PC-9 (cell line): ENCODE measurements at regions not wholly inside any gene's neighbourhood (a gene's known extent, or its start where the extent isn't known, plus 50 kb on each side); places are given as distances from the start of the nearest gene placed in this dataset.
A peak's percentile ranks its signal among the peaks of the same experiment; 100 is the strongest.

Experiments used
- BruUV-seq: library from RNA; stranded (reverse); fragments of 400-500 nt; replicated peaks from 2 replicates; lab custom pipeline; 2021; lab: Mats Ljungman, UMichigan
- CTCF ChIA-PET: fragments of 300-600 bp; sonication (Branson Sonifier 250); formaldehyde crosslinking; loops from one replicate; lab custom pipeline; 2022; ENCODE audit warnings: antibody characterized with exemption; lab: Charles Lee
- POLR2A ChIA-PET: fragments of 300-600 bp; sonication (Branson Sonifier 250); formaldehyde crosslinking; loops from one replicate; lab custom pipeline; 2022; ENCODE audit warnings: antibody characterized with exemption; ENCODE audit not compliant: unreplicated experiment; lab: Charles Lee
- DNase-seq, 2 experiments: peaks; one replicate each; pipeline versions ENCODE4 v3.0.0 to v3.0.0-alpha.2; 2015 to 2022; ENCODE audit warnings: mixed read lengths in 1 of 2
- H2AFZ ChIP-seq: fragments of 200-600 bp; sonication (generic); 2 replicates; pipeline ENCODE4 v1.8.1; 2017; ENCODE audit warnings: antibody characterized with exemption
- H3F3A ChIP-seq: fragments of 200-600 bp; sonication (generic); 2 replicates; pipeline ENCODE4 v1.8.1; 2017; ENCODE audit warnings: antibody characterized with exemption, mild to moderate bottlenecking, low read depth; ENCODE audit not compliant: insufficient read depth
- H3K27ac ChIP-seq: fragments of 200-600 bp; sonication (generic); 2 replicates; pipeline ENCODE4 v1.6.1; 2016; ENCODE audit warnings: mixed run types
- H3K27me3 ChIP-seq: fragments of 200-600 bp; sonication (generic); 2 replicates; pipeline ENCODE4 v1.6.1; 2016; ENCODE audit warnings: low read depth, mixed run types; ENCODE audit not compliant: insufficient read depth
- H3K36me3 ChIP-seq: fragments of 200-600 bp; sonication (generic); 2 replicates; pipeline ENCODE4 v1.6.1; 2016; ENCODE audit warnings: low read depth, mixed run types
- H3K4me1 ChIP-seq: fragments of 200-600 bp; sonication (generic); replicated peaks from 2 replicates; pipeline ENCODE4 v1.6.1; 2016; ENCODE audit warnings: mixed run types; ENCODE audit not compliant: insufficient read depth
- H3K4me2 ChIP-seq: fragments of 200-600 bp; sonication (generic); 2 replicates; pipeline ENCODE4 v1.6.1; 2017; ENCODE audit warnings: mixed run types
- H3K4me3 ChIP-seq: fragments of 200-600 bp; sonication (generic); 2 replicates; pipeline ENCODE4 v1.6.1; 2016; ENCODE audit warnings: mixed run types
- H3K79me2 ChIP-seq: fragments of 200-600 bp; sonication (generic); 2 replicates; pipeline ENCODE4 v1.6.1; 2017; ENCODE audit warnings: low read depth, mixed run types
- H3K9me2 ChIP-seq: fragments of 200-600 bp; sonication (generic); 2 replicates; pipeline ENCODE4 v1.8.1; 2017; ENCODE audit warnings: mild to moderate bottlenecking; ENCODE audit not compliant: insufficient read depth
- H3K9me3 ChIP-seq: fragments of 200-600 bp; sonication (generic); 2 replicates; pipeline ENCODE4 v1.8.1; 2016; ENCODE audit warnings: low read depth; ENCODE audit not compliant: insufficient read depth
- H4K20me1 ChIP-seq: fragments of 200-600 bp; sonication (generic); 2 replicates; pipeline ENCODE4 v1.8.1; 2017; ENCODE audit not compliant: insufficient read depth
- EZH2 ChIP-seq: fragments of 200-600 bp; sonication (generic); IDR thresholded peaks from 2 replicates; pipeline ENCODE4 v1.8.0; 2017; ENCODE audit warnings: antibody characterized with exemption, low read depth
- intact Hi-C: fragments of 100-400 bp; cut with micrococcal nuclease; formaldehyde crosslinking; loops from one replicate; pipeline ENCODE4 v1.10.0; 2022; ENCODE audit not compliant: unreplicated experiment
- TF ChIP-seq, protein P1 (sequence below): fragments of 200-600 bp; sonication (generic); conservative IDR thresholded peaks from 2 replicates; pipeline ENCODE4 v1.6.1; 2017; ENCODE audit warnings: mixed run types, antibody characterized with exemption, mild to moderate bottlenecking, moderate library complexity

DNA sequence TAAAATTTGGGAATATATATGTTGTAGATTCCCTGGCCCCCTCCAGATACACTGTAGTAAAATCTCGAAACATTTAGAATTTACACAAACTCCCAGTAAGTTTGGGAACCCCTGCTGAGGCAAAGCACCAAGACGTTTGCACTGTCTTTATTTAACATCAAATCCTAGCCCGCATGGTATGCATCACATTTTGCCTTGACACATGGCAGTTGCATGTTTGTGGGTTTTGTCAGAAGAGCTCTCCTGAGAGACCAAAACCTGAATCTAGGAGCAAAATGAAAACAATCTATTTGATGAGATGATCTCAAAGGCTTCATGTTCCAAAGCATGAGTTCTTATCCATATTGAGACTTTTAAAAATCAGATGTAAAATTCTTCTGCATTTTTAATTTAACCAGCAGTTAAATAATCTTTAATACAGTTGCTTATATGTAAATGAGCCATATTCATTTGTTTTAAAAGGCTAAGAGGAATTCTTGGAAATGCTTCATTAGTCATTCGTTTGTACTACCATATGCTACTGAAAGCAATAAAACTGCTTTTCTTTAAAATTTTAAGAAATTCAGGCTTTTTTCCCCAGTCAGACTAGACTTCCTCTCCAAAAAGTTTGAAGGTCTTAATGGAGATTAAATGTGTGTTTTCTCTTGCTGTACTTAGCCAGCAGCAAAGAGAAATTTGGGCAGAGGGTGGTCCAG lies 105.2 kb upstream of the BOC start:
- no TSS peak for BruUV-seq
- Histone ChIP-seq H3K4me1 (peaks cover 4% of the 10 kb centered on the region; the same call in 1 of the 2 replicates), H3K36me3 (no peaks in the 10 kb centered on the region), H3K4me3 (no peak overlapping the region), H3K9me2 (no peaks in the 10 kb centered on the region), H3K27ac (no peak overlapping the region), H3K79me2 (no peaks in the 10 kb centered on the region), H2AFZ (no peak overlapping the region), H4K20me1 (no peaks in the 10 kb centered on the region), H3F3A (no peaks in the 10 kb centered on the region), H3K4me2 (no peak overlapping the region), H3K27me3 (no peaks in the 10 kb centered on the region), H3K9me3 (no peaks in the 10 kb centered on the region)
- TF ChIP-seq EZH2, result no peak
- TF ChIP-seq, protein P1, sequence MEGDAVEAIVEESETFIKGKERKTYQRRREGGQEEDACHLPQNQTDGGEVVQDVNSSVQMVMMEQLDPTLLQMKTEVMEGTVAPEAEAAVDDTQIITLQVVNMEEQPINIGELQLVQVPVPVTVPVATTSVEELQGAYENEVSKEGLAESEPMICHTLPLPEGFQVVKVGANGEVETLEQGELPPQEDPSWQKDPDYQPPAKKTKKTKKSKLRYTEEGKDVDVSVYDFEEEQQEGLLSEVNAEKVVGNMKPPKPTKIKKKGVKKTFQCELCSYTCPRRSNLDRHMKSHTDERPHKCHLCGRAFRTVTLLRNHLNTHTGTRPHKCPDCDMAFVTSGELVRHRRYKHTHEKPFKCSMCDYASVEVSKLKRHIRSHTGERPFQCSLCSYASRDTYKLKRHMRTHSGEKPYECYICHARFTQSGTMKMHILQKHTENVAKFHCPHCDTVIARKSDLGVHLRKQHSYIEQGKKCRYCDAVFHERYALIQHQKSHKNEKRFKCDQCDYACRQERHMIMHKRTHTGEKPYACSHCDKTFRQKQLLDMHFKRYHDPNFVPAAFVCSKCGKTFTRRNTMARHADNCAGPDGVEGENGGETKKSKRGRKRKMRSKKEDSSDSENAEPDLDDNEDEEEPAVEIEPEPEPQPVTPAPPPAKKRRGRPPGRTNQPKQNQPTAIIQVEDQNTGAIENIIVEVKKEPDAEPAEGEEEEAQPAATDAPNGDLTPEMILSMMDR, result no peak
- ChIA-PET CTCF (no interaction called here), POLR2A (no interaction called here)
- DNase-seq, result no peak
- intact Hi-C loops, result no loop called here

DNA sequence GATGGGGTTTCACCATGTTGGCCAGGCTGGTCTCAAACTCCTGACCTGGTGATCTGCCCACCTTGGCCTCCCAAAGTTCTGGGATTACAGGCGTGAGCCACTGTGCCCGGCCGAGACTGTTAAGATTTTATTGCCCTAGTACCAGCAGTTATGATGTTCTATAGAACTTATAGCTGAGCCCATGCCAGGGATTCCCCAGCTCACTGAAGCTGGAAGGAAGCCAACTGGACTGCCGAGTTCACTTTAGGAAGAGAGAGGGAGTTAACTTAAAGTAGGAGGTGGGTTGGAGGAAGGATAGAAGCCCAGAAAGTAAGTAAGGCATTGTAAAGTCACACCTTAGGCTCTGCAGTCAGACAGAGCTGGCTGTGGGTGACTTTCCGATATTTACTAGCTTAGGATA lies 101.1 kb upstream of the BOC start:
- Histone ChIP-seq H3K4me1 (peaks cover 8% of the 10 kb centered on the region; the same call in 1 of the 2 replicates), H3F3A (0 out of 2 replicates have a peak, but pooled peaks cover 6% of the 10 kb centered on the region), H3K9me3 (no peaks in the 10 kb centered on the region), H3K4me3 (no peak overlapping the region), H3K4me2 (no peak overlapping the region), H3K27ac (no peak overlapping the region), H3K36me3 (no peaks in the 10 kb centered on the region), H2AFZ (no peak overlapping the region), H3K27me3 (no peaks in the 10 kb centered on the region), H3K79me2 (no peaks in the 10 kb centered on the region), H4K20me1 (no peaks in the 10 kb centered on the region), H3K9me2 (no peaks in the 10 kb centered on the region)
- intact Hi-C loops, result no loop called here
- ChIA-PET POLR2A (no interaction called here), CTCF (no interaction called here)
- no TSS peak for BruUV-seq
- DNase-seq, result no peak
- TF ChIP-seq, protein P1, result no peak
- TF ChIP-seq EZH2, result no peak

DNA sequence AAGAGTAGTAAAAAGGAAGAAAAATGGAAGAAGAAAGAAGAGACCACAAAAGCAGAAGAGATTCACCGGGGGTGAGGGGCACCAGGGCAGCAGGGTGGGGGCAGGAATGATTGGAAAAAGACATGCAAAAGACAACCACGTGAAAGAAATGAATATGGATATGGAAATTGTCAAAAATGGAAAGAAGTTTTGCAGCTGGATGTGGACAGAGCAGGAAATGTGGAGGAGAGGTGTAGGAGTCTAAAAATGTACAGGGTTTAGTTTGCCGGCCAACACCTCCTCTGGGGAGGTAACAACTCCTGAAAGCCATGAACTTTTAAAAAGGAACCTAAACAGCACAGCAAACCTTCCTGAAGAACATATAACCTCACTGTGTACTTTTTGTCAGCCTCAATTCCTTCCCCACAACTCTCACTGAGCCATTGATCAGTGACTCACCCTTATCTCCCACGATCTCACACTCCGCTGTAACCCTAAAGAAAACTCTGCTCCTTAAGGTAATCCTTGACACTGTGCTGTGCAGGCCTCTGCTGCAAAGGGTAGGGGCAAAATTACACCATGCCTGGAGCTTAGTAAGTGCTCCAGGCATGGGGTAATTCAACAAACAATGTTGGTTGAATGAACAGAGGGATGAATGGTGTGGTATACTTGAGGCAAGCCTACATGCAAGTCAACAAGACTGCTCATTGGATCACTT lies 100.2 kb upstream of the BOC start:
- no peaks in the 10 kb centered on the region for H3K36me3 ChIP-seq
- POLR2A ChIA-PET, result interaction anchor here (0.5 kb wide), 1 partner anchor 56 kb away, joined by 3 read pairs; no protein-coding TSS in a partner anchor
- CTCF ChIA-PET, result no interaction called here
- no peak overlapping the region for H3K4me3 ChIP-seq
- peak; percentile 21 to 63 for DNase-seq
- no peak overlapping the region for H3K27ac ChIP-seq
- no peak for TF ChIP-seq EZH2
- TF ChIP-seq, protein P1, result no peak
- peaks cover 8% of the 10 kb centered on the region; the same call in 1 of the 2 replicates for H3K4me1 ChIP-seq
- H3K9me3 ChIP-seq, result no peaks in the 10 kb centered on the region
- intact Hi-C loops, result loop anchor here (1.0 kb wide), 1 partner anchor 18 kb away; no protein-coding TSS in a partner anchor
- H3K9me2 ChIP-seq, result no peaks in the 10 kb centered on the region
- 0 out of 2 replicates have a peak overlapping the region, but pooled peaks have one; percentile 13 for H3K4me2 ChIP-seq
- no peaks in the 10 kb centered on the region for H3K27me3 ChIP-seq
- 0 out of 2 replicates have a peak, but pooled peaks cover 6% of the 10 kb centered on the region for H3F3A ChIP-seq
- BruUV-seq, result no TSS peak
- H2AFZ ChIP-seq, result no peak overlapping the region
- no peaks in the 10 kb centered on the region for H3K79me2 ChIP-seq
- H4K20me1 ChIP-seq, result no peaks in the 10 kb centered on the region
